T-cell (primary cell): ENCODE measurements at regions not wholly inside any gene's neighbourhood (a gene's known extent, or its start where the extent isn't known, plus 50 kb on each side); places are given as distances from the start of the nearest gene placed in this dataset.
A peak's percentile ranks its signal among the peaks of the same experiment; 100 is the strongest.
"Not testable (repeated sequence)": the region's sequence is repeated elsewhere in the genome, so short reads cannot be mapped to it uniquely, and the experiment has no call there.

ENCODE experiments used
- ATAC-seq, 4 experiments: fragments of 200-7000 bp in 3 of 4; fragments of 150-1000 bp in 1 of 4; cut with Tn5 transposase; replicated peaks in 1 of 4; 1 replicate in 3 of 4; 2 replicates in 1 of 4; pipeline ENCODE4 v1.10.0; 2021; ENCODE audit warnings: moderate library complexity in 3 of 4, mild to moderate bottlenecking in 2 of 4, moderate number of reproducible peaks in 1 of 4
- CTCF ChIA-PET, 2 donors: fragments of 300-600 bp; sonication (Branson Sonifier 250); formaldehyde crosslinking; loops; one replicate each; lab custom pipeline; 2022; ENCODE audit warnings: antibody characterized with exemption in 2 of 2; lab: Charles Lee
- POLR2A ChIA-PET, 2 donors: fragments of 300-600 bp; sonication (Branson Sonifier 250); formaldehyde crosslinking; loops; one replicate each; lab custom pipeline; 2022; ENCODE audit warnings: antibody characterized with exemption in 2 of 2; lab: Charles Lee
- DNase-seq, 35 experiments: peaks; one replicate each; pipeline versions ENCODE4 v3.0.0 to v3.0.0-alpha.2; 2013 to 2023
- H3K27ac ChIP-seq: one replicate; pipeline ENCODE4 v1.5.1; 2013; ENCODE audit warnings: low read length
- H3K27me3 ChIP-seq, 2 experiments: replicated peaks in 1 of 2; 1 replicate in 1 of 2; 2 replicates in 1 of 2; pipeline versions ENCODE4 v1.6.1 to v1.7.0; 2013; ENCODE audit warnings: low read length in 1 of 2, mixed read lengths in 1 of 2; ENCODE audit not compliant: control insufficient read depth in 2 of 2, insufficient read depth in 2 of 2; ENCODE audit errors: extremely low read depth in 1 of 2
- H3K36me3 ChIP-seq, 2 donors: 1 replicate in 1 of 2; 2 replicates in 1 of 2; pipeline versions ENCODE4 v1.6.1 to v1.7.0; 2013; ENCODE audit warnings: low read length in 1 of 2; ENCODE audit not compliant: control insufficient read depth in 2 of 2, insufficient read depth in 1 of 2; ENCODE audit errors: extremely low read depth in 1 of 2
- H3K4me1 ChIP-seq, 2 experiments: 1 replicate in 1 of 2; 2 replicates in 1 of 2; pipeline versions ENCODE4 v1.6.1 to v1.7.0; 2013; ENCODE audit warnings: low read length in 2 of 2, mixed read lengths in 1 of 2; ENCODE audit not compliant: insufficient read depth in 2 of 2, control insufficient read depth in 1 of 2; ENCODE audit errors: extremely low read depth in 1 of 2
- H3K4me3 ChIP-seq, 2 donors: 1 replicate in 1 of 2; 2 replicates in 1 of 2; pipeline versions ENCODE4 v1.5.1 to v1.7.0; 2013; ENCODE audit warnings: mild to moderate bottlenecking in 2 of 2, low read length in 1 of 2, moderate library complexity in 1 of 2; ENCODE audit not compliant: control insufficient read depth in 1 of 2; ENCODE audit errors: extremely low read depth in 1 of 2
- H3K9me3 ChIP-seq: 2 replicates; pipeline ENCODE4 v1.7.0; 2013
- H3K27ac Mint-ChIP-seq, 2 donors: one replicate each; pipeline ENCODE4 v1.8.0; 2020 to 2021; ENCODE audit warnings: mild to moderate bottlenecking in 2 of 2, mixed read lengths in 2 of 2
- H3K27me3 Mint-ChIP-seq, 2 donors: one replicate each; pipeline ENCODE4 v1.8.0; 2021 to 2022; ENCODE audit warnings: mixed read lengths in 2 of 2
- H3K36me3 Mint-ChIP-seq: one replicate; pipeline ENCODE4 v1.8.0; 2021; ENCODE audit warnings: mixed read lengths
- H3K4me1 Mint-ChIP-seq, 3 donors: one replicate each; pipeline ENCODE4 v1.8.0; 2020 to 2022; ENCODE audit warnings: mixed read lengths in 3 of 3, mild to moderate bottlenecking in 1 of 3
- H3K4me3 Mint-ChIP-seq, 3 donors: one replicate each; pipeline ENCODE4 v1.8.0; 2020 to 2022; ENCODE audit warnings: mild to moderate bottlenecking in 3 of 3, mixed read lengths in 3 of 3, moderate library complexity in 3 of 3
- H3K9me3 Mint-ChIP-seq, 3 donors: one replicate each; pipeline ENCODE4 v1.8.0; 2020 to 2022; ENCODE audit warnings: mixed read lengths in 3 of 3
- WGBS: methylation state at CpG from one replicate; pipeline ENCODE4 v1.1.5; 2013; ENCODE audit warnings: missing lambda C conversion rate; ENCODE audit not compliant: insufficient coverage; 5-methylcytosine and 5-hydroxymethylcytosine counted together

DNA sequence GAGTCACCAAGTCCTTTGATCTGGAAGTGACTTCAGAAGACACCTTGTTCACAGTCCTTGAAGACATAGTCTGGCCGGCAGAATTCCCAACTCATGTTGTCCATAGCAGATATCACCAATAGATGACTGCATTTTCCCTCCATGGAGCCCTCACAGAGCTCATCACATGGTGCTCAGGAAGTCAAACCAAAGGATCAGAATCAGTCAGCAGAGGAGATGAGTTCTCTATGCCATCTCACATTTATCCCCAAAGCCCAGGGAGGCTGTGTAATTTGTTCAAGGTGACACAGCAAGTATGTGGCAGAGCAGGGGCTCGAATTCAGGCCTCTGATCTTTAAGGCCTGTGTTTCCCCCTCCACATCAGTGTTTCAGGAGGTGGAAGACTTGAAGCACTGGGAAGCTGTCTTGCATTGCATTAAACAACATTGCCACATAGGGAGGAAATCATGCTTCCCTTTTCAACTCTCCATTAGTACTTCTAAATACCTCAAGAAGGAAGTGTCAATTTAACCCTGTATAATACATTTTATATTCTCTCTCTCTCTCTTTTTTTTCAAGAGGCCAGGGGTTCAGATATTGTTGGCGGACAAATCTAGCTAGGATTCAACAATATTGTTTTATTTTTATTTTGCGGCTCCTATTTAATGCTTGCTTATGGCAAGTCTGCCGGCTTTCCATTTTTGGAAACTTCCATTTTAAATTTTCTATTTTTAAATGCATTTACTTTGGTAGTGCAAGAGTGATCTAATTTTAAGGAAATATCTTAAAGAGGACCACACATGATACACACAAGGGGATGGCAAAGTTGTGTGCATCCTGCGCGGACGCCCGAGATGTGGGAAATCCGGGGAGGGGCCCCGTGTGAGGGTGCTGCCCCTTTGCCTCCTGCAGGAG lies 61.9 kb downstream of the NPIPB5 start:
- H3K4me3 Mint-ChIP-seq, H3K4me1 Mint-ChIP-seq, H3K9me3 ChIP-seq, H3K4me3 ChIP-seq, DNase-seq, H3K36me3 ChIP-seq, H3K27ac Mint-ChIP-seq, H3K36me3 Mint-ChIP-seq, H3K9me3 Mint-ChIP-seq, CTCF ChIA-PET, H3K4me1 ChIP-seq, POLR2A ChIA-PET, H3K27ac ChIP-seq: not testable (repeated sequence)
- peak in 3 of 4 experiments; percentile 38 to 53 (median 39) for ATAC-seq
- H3K27me3 Mint-ChIP-seq, result peaks cover 5 to 16% of the 10 kb centered on the region in 2 donors
- WGBS, result 93% methylated on average over 1 of the region's 11 CpGs
- H3K27me3 ChIP-seq, result peaks cover 0 to 12% of the 10 kb centered on the region in 2 experiments

DNA sequence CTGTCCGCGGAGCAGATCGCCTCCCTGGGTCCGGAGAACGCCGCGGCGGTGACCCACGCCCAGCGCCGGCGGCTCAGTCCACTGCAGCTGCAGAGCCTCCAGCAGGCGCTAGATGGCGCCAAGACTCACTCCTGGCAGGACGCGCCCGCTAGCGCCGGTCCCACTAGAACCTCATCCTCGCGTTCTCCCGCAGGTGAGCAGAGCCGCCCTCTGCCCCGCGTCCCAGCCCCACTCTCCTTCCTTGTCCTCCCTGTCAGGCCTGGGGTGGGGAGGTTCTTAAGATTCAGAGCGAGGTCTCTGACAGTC lies 62.5 kb downstream of the NPIPB5 start:
- H3K9me3 ChIP-seq, H3K4me3 ChIP-seq, H3K27ac ChIP-seq, H3K4me1 Mint-ChIP-seq, H3K4me1 ChIP-seq, H3K36me3 Mint-ChIP-seq, H3K9me3 Mint-ChIP-seq, H3K27ac Mint-ChIP-seq, POLR2A ChIA-PET, H3K4me3 Mint-ChIP-seq, CTCF ChIA-PET, DNase-seq, H3K36me3 ChIP-seq: not testable (repeated sequence)
- peaks cover 0 to 12% of the 10 kb centered on the region in 2 experiments for H3K27me3 ChIP-seq
- H3K27me3 Mint-ChIP-seq, result peaks cover 5 to 16% of the 10 kb centered on the region in 2 donors
- peak; percentile 89 to 97 (median 94) for ATAC-seq
- no CpG with 5 or more reads among the region's 26 CpGs for WGBS

DNA sequence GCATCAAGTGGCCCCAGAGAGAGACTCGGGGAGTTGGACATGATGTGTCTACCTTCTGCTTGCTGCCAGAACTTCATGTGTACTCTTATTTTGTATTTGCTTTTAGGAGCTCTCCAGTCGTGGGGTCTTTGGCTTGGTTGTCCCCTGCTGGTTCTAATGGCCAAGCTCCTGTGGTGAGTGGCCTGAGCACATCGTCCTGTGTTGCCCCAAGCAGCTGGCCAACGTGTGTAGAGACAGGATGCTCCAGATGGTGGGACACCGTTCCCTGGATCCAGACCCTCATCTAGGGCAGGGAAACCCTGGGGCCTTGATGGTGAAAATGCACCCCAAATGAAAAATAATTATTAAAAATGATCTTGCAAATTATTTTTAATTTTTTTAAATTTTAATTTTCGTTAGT lies 65.8 kb downstream of the NPIPB5 start:
- H3K4me1 ChIP-seq, CTCF ChIA-PET, H3K9me3 Mint-ChIP-seq, H3K4me3 Mint-ChIP-seq, H3K9me3 ChIP-seq, H3K36me3 ChIP-seq, H3K27ac ChIP-seq, H3K36me3 Mint-ChIP-seq, ATAC-seq, DNase-seq, H3K4me1 Mint-ChIP-seq, H3K4me3 ChIP-seq, H3K27ac Mint-ChIP-seq, POLR2A ChIA-PET: not testable (repeated sequence)
- peaks cover 5 to 21% of the 10 kb centered on the region in 2 donors for H3K27me3 Mint-ChIP-seq
- WGBS, result 47% methylated on average over 2 of the region's 6 CpGs
- peaks cover 0 to 15% of the 10 kb centered on the region in 2 experiments for H3K27me3 ChIP-seq

DNA sequence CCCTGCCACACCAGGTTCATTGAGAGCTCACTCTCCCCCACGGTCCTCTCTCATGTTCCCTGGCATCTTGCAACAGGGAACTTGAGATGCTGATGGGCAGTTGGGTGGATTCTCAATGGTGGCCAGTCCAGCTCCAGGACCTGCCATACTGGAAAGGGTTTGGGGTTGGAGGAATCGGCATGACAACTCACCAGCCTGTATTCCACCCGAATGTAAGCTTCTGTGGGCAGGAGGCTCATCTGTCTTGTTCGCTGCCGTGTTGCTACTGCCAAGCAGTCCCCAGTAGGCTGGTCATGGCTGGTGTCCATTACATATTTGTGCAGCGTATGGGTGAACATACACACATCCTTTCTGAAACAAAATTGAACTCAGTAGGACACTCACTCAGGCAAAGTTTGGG lies 72.5 kb downstream of the NPIPB5 start:
- H3K9me3 Mint-ChIP-seq, H3K27ac ChIP-seq, H3K4me3 Mint-ChIP-seq, DNase-seq, H3K36me3 ChIP-seq, H3K27me3 ChIP-seq, H3K27ac Mint-ChIP-seq, H3K4me3 ChIP-seq, H3K27me3 Mint-ChIP-seq, ATAC-seq, CTCF ChIA-PET, H3K4me1 ChIP-seq, H3K9me3 ChIP-seq, H3K4me1 Mint-ChIP-seq, H3K36me3 Mint-ChIP-seq: not testable (repeated sequence)
- WGBS, result 89% methylated on average over 2 of the region's 6 CpGs
- POLR2A ChIA-PET, result interaction anchor here in 1 of 2 donors (0.6 kb wide), 1 partner anchor 839 kb away, joined by 3 read pairs; no protein-coding TSS in a partner anchor

DNA sequence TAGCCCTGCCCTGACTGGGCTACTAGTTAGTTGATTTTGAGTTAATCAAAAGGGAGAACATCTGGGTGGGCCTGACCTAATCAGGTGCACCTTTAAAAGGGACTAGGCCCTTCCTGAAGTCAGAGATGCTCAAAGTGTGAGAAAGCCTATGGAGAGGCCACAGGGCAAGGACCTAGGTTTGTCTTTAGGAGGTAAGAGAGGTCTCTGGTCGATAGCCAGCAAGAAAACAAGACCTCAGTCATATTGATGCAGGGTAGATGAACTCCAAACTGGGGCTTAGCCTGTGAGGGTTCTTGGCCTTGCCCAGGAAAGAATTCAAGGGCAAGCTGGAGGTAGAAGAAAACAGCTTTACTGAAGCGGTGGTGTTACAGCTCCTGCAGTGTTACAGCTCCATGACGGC lies 73.8 kb downstream of the NPIPB5 start:
- H3K4me1 ChIP-seq, H3K4me3 ChIP-seq, H3K9me3 Mint-ChIP-seq, CTCF ChIA-PET, H3K27me3 Mint-ChIP-seq, POLR2A ChIA-PET, H3K36me3 ChIP-seq, H3K27ac ChIP-seq, DNase-seq, ATAC-seq, H3K27ac Mint-ChIP-seq, H3K36me3 Mint-ChIP-seq, H3K4me3 Mint-ChIP-seq, H3K27me3 ChIP-seq, H3K9me3 ChIP-seq, H3K4me1 Mint-ChIP-seq: not testable (repeated sequence)
- WGBS, result 100% methylated on average over 1 of the region's 3 CpGs

DNA sequence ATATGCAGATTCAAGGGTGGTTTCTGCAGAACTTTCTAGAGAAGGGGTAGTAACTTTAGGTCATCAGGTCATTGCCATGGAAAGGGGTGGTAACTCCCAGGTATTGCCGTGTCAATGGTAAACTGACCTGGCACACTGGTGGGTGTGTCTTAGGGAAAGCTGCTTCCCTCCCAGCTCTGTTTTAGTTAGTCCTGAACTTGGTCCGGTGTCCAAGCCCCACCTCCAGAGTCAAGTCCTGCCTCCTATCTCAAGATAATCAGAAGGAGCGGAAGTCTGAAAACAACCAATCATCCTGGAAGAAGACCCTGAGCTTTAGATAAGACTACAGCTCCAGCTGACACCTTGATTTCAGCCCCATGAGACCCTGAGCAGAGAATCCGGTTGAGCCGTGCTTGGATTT lies 74.2 kb downstream of the NPIPB5 start:
- H3K4me1 ChIP-seq, H3K36me3 ChIP-seq, POLR2A ChIA-PET, H3K27ac Mint-ChIP-seq, H3K27ac ChIP-seq, DNase-seq, H3K4me1 Mint-ChIP-seq, H3K9me3 ChIP-seq, H3K4me3 ChIP-seq, H3K36me3 Mint-ChIP-seq, CTCF ChIA-PET, H3K4me3 Mint-ChIP-seq, H3K27me3 Mint-ChIP-seq, H3K27me3 ChIP-seq, H3K9me3 Mint-ChIP-seq, ATAC-seq: not testable (repeated sequence)
- WGBS, result no CpG with 5 or more reads among the region's 5 CpGs

DNA sequence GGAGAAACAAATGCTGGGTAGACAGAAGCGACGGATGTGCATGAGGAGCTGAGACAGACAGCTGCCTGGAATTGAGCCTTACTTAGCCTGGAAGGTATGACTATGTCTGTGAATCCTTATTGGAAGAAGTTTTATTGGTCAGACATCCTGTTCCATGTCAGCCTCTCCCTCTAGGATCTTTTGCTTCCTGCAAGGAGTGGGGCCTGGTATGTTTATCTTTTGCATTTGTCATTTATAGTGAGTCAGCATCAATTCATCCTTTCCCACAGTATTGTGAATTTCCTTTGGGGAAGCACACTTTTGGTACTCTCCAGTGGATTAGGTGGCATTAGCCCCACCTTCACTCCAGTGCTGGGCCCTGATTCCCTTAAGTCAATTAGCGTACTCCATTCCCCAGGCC lies 74.7 kb downstream of the NPIPB5 start:
- H3K4me1 Mint-ChIP-seq, H3K36me3 ChIP-seq, H3K27ac ChIP-seq, H3K4me3 ChIP-seq, H3K4me1 ChIP-seq, H3K9me3 ChIP-seq, DNase-seq, H3K9me3 Mint-ChIP-seq, ATAC-seq, H3K36me3 Mint-ChIP-seq, H3K27me3 Mint-ChIP-seq, H3K27ac Mint-ChIP-seq, CTCF ChIA-PET, H3K27me3 ChIP-seq, H3K4me3 Mint-ChIP-seq, POLR2A ChIA-PET: not testable (repeated sequence)
- WGBS, result no CpG with 5 or more reads among the region's 3 CpGs
